Prostate gland (tissue), 2 donors: ENCODE measurements at regions not wholly inside any gene's neighbourhood (a gene's known extent, or its start where the extent isn't known, plus 50 kb on each side); places are given as distances from the start of the nearest gene placed in this dataset.

Experiments
- CTCF ChIP-seq, 4 experiments: fragments of 200-600 bp in 2 of 4; fragments of 450-650 bp in 2 of 4; sonication (generic) in 2 of 4; IDR thresholded peaks; 1 replicate in 3 of 4; 2 replicates in 1 of 4; pipeline ENCODE4 v1.5.1; 2016 to 2019; ENCODE audit warnings: antibody characterized with exemption in 4 of 4, mild to moderate bottlenecking in 2 of 4, moderate library complexity in 2 of 4
- POLR2A ChIP-seq: fragments of 450-650 bp; IDR thresholded peaks from one replicate; pipeline ENCODE4 v1.6.1; 2016; ENCODE audit warnings: antibody characterized with exemption, mild to moderate bottlenecking
- POLR2AphosphoS5 ChIP-seq: sonication (generic); formaldehyde crosslinking; IDR thresholded peaks from one replicate; pipeline ENCODE4 v1.6.1; 2017; ENCODE audit warnings: antibody characterized with exemption

- TF ChIP-seq CTCF (IDR thresholded peaks at IDR 0.05) (no peak), POLR2AphosphoS5 (no peak), POLR2A (no peak)
Observed at GRCh38 chr12:38160318-38161122, 156.1 kb upstream of the ALG10B start.
